ENCODE measurements at regions not wholly inside any gene's neighbourhood (a gene's known extent, or its start where the extent isn't known, plus 50 kb on each side); places are given as distances from the start of the nearest gene placed in this dataset.
A peak's percentile ranks its signal among the peaks of the same experiment; 100 is the strongest.
"Not testable (repeated sequence)": the region's sequence is repeated elsewhere in the genome, so short reads cannot be mapped to it uniquely, and the experiment has no call there.

DNA sequence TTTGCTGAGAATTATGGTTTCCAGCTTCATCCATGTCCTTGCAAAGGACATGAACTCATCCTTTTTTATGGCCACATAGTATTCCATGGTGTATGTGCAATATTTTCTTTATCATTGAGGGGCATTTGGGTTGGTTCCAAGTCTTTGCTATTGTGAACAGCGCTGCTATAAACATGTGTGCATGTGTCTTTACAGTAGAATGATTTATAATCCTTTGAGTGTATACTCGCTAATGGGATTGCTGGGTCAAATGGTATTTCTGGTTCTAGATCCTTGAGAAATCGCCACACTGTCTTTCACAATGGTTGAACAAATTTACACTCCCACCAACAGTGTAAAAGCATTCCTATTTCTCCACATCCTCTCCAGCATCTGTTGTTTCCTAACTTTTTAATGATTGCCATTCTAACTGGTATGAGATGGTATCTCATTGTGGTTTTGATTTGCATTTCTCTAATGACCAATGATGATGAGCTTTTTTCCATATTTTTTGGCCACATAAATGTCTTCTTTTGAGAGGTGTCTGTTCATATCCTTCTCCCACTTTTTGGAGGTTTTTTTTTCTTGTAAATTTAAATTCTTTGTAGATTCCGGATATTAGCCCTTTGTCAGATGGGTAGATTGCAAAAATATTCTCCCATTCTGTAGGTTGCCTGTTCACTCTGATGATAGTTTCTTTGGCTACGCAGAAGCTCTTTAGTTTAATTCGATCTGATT, 180.1 kb downstream of the PLPPR4 start:
- DNase-seq = not testable (repeated sequence)

DNA sequence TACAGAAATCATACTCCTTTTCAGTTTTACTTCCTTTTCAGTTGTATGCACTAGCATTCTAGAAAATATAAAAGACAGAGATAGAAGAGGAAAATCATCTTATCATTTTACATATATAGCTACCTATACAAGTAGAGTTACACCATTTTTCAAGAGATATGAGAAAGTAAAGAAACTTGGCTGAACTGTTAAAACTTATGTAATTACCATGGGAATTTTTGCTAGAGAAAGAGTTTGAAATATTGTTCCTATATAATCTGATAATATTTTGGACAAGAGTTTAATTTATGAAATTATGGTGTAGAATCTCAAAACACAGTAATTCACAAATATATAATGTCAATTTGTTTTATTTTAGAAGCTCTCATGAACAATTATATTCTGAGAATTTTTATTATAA, 180.8 kb downstream of the PLPPR4 start:
- DNase-seq = no peak

DNA sequence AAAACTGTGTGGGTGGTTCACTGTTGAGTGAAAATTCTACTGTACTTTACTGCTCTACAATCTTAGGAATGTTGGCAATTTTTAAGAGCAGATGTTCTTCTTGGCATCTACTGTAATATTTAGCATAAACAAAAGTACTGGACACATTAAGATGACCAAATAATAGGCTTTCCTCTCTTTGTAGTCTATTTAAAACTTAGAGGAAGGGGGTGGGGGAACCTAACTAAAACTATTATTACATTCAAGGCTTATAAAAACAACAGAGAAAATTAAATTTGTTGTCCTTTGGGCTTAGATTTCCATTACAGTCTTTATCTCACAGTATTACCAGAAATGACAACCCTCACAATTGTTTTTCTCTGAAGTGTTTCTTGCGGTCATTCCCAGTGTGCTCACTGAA, 181.2 kb downstream of the PLPPR4 start:
- no peak for DNase-seq

DNA sequence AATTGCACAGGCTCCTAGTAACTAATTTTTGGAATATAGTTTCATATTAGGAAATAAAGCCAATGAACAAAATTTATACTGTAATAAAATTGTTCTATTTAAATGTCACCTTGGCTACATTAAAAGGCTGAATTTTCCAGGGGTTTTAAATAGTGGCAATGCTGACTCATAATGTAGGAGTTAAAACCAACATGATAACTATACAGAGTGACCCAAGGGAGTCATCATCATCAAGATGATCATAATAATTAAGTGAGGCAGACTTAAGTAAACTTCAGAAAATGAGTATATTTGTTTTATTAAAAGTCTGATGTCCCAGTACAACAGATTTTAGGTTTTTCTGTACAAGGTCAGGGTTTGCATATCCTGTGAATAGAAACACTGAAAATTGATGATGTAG, 183.4 kb downstream of the PLPPR4 start:
- no peak for DNase-seq

DNA sequence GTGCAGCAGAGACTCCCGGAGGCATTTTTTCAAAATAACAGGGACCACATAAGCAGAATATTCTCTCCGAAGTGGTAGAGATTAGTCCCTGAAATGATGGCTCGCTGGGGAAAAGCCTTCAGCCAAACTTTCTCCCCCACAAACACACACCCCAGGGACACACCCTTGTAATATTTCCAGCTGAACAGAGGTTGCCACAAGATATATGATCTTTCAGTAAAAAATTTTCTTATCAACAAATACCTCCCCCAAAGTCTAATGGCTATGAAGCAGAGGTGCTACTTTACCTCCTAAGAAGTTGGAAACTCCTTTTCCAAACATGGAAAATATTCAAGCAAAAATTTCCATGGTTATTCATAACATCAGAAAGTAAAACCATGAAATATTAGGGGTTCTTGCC, 190.2 kb upstream of the PALMD start:
- DNase-seq = no peak

DNA sequence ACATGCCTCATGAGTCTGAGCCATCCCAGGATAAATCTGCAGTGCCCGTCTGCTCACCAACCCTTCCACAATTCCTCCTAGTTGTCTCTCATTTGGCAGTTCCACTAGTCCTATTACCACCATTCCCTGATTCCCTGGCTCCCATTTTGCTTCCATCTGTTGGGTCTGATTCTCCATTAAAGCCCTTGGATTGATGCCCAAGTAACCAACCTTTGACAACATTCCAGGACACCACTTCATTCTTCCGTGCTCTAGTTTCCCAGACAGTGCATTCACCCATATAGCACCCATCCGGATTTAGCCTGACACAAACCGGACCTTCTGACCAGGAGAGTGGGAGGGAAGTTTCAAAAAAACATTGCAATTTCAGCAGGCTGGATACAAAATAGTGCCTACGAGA, 189.4 kb upstream of the PALMD start:
- DNase-seq = no peak

DNA sequence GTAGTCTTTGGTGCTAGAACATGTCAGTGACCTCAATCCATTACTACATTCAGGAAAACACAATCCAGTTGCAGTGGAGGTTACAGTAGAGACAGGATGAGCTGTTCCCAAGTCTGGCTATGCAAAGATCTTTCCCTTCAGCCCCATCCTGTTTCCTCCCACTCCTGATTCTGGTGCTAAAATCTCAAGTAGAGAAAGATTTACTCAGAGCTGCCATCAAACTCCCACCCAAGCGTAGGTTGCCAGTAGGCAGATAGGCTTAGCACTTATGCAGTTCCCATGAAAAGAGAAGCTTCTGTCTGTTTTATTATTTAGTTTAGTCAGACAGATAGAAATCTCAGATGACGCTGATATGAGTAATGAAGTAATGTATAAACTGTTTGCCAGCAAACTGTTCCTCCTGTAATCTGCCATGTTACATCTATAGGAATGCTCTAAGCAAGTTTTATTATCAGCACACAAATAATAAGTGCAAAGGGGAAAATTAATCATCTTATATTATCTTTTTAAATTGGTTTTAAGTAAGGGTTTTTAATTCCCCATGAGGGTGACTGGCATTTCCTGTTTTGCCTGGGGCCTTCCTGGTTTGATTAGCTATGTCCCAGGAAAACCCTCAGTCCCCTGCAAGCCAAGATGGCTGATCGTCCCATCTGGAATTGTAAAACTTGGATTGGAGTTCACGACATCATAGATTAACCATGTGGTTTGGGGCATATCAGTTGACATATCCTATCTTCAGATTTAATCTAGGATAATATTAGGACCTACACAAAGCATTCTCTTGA, 188.3 kb upstream of the PALMD start:
- no peak for DNase-seq

DNA sequence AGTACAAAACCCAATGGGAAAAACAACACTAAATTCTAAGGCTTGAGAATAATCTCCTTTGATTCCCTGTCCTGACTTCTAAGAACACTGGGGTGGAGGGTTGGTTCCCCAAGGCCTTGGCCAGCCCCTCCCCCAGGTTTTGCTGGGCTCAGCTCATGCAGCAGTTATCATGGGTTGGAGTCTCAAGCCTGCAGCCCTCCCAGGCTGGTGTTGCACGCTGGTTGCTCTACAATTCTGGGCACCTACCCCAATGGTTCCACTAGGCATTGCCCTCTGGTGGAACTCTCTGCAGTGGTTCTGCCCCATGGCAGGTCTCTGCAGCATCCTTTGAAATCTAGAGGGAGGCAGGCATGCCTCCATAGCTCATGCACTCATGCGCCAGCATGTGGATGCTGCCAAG, 184.4 kb upstream of the PALMD start:
- no peak for DNase-seq

DNA sequence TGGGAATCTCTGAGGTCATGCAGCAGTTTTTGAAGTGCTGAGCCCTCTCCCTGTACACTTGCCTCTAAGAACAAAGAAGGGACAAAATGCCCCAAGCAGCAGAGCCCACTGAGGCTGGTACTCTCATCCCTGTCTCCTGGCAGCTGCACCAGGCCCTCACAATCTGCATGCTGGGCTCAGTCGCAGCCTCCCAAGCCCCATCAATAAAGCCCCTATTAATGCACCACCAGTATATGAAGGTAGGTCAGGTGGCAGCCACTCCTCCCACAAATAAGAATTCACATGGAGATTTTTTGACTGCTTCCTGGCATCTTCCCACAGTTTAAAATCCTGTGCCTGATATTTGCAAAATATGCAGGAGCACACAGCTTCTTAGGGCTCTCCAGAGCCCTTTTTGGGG, 181.2 kb upstream of the PALMD start:
- DNase-seq = no peak

DNA sequence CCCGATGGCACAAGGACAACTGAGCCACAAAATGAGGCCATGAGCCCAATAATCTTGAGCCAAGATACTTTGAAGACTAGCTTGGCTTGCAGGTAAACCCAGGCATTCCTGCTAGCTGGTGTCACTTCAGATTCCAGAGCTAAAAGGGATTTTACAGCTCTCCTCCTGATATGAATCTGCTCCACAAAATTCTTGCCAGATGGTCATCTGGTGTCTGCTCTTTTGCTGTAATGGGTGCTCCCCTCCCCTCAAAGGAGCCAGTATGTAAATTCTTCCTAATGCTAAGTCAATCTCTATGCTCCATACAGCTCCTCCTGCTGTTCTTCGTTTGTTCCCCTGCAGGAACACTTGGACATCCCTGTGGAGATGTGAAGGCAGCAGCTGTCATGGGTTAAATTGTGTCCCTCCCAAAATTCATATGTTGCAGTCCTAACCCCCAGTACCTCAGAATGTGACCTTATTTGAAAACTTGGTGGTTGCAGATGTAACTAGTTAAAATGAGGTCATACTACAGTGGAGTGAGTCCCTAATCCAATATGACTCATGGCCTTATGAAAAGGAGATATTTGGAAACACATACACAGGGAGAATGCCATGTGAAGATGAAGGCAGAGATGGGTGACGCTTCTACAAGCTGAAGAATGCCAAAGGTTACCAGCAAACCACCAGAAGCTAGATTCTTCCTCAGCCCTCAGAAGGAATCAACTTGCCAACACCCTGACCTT, 180.6 kb upstream of the PALMD start:
- no peak for DNase-seq

DNA sequence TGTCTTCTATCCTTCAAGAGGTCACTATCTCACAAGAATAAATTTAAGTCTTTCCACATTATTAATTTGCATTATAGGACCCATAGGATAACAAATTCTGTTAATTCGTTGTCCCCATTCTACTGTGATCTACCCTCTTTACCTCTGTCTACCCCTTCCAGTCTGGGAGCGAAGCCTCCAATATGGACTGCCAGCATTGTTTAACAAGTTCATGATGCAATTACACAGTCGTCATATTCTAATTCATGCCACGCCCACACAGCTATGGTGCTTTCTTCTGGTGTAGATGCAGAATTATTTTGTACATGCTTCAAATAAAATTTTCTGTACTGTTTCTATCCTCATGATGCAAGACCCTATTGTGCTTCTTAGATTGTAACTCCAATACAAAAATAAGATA, 178.3 kb upstream of the PALMD start:
- no peak for DNase-seq

DNA sequence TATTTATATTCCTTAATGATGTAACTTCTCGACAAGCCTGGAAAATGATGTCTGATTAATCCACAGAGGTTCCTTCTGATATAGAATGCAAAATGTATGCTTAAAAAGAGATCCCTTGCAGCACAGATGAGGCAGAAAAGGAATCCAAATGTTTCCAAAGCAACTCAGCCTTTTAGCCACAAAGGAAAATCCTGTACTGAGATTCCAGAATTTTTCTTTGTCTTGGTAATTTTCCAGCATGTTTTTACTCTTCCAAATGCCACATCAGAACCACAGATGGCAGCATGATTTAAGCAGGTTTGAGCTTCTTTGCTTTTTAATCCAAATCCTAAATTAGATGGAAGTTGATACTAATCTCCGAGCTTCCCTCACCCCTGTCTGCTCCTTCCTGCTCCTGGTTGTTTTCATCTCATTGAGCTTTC, 176.4 kb upstream of the PALMD start:
- no peak for DNase-seq

DNA sequence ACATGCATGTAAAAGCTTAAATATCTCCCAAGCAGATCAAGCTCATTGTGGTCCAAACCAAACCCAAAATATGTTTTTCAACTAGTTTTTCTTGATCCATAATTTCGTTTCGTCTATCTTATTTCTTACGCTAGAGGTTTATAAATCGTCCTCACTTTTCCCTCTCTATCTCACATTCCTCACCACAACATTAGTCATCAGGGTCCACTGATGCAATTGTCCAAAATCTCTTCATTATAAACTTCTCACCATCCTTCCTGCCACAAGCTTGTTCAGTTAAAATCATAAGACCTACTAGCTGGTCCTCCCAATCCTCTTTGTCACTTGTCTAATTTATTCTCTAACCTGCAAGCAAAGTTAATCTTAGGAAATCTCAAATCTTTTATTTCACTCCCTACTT, 173.0 kb upstream of the PALMD start:
- no peak for DNase-seq

DNA sequence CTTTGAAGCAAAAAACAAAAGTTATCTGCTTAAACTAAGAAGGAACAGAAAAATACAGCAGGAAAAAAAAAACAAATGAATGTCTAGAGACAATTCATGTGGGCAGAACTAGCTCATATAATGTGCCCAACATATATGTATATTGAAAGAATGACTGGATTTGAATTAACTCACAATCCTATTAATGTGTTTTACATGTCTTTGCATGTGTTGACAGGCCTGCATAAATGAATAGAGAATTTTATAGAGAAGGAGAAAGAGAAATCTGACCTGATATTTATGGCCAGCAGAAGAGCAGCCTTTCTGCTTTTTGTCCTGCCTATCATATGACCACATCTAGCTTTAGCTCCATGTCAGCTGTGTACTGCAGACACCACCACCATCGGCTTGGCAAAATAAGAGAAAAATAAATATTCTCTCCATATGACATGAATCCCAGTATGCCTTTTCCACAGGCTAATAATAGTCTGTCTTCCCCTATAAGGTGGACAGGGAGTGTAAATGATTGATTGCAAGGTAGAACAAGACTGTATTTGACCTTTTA, 171.5 kb upstream of the PALMD start:
- DNase-seq = no peak

DNA sequence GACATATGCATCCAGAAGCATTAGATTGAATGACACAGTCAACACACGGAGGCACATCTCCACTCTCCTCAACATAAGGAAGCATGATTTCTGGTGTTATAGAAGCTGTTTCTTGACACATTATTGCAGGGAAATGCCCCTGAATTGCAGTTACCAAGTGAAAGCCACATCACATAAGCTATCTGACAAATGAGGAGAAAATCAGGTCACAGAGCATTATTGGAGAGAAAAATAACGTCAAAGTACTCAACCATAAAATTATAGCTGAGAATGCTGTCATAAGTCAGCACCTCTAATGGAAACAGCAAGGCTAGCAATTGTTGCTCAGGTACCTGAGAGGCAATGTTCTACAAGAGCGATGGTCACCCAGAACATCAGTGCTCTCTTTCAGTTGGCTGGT, 169.9 kb upstream of the PALMD start:
- no peak for DNase-seq

DNA sequence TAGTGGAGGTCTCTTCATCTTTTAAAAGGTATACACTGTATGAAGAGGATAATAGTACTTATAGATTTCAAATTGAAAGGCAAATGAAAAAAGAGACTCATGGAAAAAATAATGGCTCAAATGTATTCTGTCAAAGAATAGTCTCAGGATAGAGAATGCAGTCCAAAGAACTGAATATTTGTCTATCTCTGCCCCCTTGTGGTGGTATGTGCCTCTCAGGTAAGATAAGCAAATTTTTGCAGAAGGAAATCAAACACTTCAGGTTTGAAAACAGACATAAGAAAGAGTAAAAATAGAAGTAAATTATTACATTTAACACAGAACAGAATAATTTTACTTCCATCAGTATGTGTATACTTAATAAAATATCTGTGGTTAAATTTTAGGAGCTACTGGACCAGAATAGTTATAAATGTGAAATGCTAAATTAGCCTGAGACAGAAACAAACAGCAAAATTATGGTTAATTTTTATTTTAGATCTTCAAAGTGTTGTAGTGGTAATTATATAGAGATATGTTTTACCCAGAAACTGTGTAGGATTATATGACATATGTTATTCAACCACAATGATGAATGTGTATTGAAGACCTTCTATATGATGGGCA, 164.4 kb upstream of the PALMD start:
- peak; percentile 55 for DNase-seq

DNA sequence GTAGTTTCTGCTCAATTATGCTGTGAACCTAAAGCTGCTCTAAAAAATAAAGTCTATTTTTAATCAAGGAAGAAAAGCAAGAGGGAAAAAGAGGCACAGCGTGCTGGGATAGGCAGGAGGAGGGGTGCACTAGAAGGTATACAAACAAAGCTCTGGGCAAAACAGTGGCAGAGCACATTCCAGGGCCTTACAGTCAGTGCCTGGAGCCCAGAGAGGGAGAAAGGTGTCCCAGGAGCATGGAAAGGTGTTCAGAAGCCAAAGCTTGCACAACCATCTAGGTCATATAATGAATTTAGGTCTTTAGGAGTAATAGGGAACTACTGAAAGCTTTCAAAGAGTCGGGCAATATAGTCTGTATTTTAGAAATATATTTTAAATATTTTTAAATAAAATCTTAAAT, 163.6 kb upstream of the PALMD start:
- no peak for DNase-seq

DNA sequence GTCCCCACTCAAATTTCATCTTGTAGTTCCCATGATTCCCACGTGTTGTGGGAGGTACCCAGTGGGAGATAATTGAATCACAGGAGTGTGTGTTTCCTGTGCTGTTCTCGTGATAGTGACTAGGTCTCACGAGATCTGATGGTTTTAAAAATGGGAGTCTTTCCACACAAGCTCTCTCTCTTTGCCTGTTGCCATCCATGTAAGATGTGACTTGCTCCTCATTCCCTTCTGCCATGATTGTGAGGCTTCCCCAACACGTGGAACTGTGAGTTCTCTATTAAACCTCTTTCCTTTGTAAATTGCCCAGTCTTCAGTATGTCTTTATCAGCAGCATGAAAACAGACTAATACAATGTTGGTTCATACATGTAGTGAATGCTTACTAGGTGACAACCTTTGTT, 163.2 kb upstream of the PALMD start:
- DNase-seq = no peak

DNA sequence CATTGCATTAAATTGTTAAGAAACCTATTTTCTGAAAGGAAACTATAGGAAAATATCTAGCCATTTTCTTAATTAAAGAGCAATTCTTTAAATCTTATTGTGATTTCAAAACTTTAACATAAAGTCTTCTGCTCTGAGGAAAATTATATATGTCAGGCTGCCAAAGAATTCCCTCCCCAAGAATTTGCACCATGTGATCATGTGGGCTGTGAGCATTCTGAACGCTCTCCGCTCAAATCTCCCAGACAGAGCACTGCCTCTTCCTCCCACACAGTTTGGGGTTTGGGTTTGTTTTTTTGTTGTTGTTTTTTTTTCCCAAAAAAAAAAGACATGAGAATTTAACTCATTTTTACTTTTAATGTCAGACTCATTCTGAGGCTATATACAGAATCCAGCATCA, 155.9 kb upstream of the PALMD start:
- DNase-seq = no peak

DNA sequence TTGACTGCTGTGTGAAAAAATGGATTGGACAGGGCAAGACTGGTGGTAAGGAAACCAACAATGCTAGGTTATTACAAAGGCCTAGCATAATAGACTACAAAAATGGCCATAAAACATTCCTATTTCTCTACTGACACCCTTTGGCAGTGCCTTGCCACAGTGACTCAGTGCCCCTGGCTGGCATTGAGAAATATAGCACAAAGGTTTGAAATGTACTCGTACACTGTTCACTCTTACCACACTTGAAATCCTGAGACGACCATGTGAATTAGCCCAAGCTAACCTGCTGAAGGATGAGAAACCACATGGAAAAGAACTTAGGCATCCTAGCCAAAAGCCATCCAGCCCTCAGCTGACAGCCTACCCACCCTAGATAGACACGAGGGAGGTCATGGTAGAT, 149.8 kb upstream of the PALMD start:
- DNase-seq = no peak

DNA sequence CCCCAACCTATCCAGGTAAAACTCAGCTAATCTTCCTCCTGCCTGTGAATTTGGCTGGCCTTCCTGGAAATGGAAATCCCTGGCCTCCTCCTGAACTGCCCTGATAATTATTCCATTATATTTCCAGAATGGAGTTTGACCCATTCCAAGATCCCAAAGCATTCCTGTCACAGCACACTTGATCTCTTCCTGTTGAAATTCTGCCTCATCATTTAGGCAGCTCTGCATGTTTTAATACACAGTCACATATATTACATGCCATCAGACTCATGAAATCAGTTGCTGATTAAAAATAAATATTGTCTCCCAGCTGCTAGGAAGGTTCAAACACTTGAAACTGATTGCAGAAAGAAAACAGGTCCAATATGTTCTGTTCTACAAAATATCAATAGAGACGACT, 148.2 kb upstream of the PALMD start:
- no peak for DNase-seq

DNA sequence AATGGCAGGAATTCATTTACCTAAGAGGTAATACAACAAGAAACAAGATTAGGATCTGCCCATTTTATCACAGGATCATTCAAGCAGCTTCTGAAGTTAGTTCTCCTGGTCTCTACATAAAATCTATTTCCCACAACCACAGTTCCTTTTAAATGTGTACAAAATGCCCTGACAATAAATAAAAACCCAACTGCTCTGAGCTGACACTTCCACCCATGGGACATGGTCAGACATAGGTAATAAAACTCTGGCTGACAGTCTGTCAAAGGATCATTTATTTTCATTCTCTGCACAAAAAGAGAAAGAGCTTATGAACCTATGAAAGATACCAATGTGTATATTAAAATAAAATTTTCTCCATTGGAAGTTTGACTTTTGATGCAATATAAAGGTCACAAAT, 145.4 kb upstream of the PALMD start:
- no peak for DNase-seq

DNA sequence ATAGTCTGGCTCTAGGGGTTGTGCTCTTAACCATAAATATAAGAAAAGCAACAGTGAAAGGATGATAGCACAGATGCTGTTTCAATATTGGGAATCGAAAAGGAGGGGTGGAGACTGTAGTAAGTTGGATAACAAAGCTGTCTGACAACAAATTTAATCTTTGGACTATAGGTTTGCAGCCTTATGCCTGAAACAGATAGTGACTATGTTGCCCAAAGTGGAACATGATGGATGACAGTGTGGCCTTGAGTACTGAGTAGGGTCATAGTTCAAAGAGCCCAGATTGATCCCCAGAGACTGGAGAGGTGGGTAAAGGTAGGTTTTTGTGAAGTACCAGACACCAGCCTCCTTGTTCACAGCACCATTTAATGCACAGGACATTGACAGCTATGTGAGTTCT, 144.0 kb upstream of the PALMD start:
- DNase-seq = no peak

Data from activated CD4-positive, alpha-beta T cell treated with anti-CD3 and anti-CD28 coated beads, Interleukin-10, Interleukin-2, amounts not matched to agents 100 ng/mL and 50 ng/mL, durations not matched to agents 16 hours and 8 hours (primary cell).